ENCODE measurements at regions not wholly inside any gene's neighbourhood (a gene's known extent, or its start where the extent isn't known, plus 50 kb on each side); places are given as distances from the start of the nearest gene placed in this dataset.

DNA sequence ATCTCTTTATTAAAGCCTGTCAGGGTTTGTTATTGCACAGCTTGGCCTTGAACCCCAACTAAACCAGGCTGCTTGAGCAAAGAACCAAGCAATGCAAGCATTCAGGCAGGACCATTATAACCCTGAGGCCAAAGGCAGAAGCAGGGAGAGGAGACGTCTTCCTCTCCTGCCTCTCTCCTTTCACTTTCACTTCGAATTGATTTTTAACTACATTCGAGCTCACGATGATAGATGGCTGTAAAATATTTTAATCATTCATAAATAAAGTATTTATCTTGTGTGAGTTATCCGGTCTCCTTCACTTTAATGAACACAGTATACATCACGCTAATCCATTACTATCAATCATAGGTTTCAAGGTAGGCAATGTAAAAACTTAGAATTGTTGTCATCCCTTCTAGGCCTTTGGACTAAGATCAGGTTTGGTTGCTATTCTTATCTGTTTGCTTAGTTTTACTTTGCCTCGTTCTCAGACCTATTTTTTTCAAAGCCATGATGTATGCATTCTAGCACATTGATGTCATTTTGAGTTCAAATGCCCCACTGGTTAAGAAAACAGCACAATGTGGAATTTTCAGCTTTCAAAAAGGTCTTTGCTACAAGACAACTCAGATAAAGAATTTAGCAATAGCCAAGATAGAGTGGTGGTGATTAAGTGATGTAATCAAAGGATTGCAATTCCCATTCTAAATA, 480.2 kb upstream of the RUNX1 start:
- no peak for TF ChIP-seq CTCF (IDR thresholded peaks at IDR 0.05 in 4 of 5, conservative IDR thresholded peaks at IDR 0.05 in 1 of 5)
- no peak for TF ChIP-seq POLR2A (IDR thresholded peaks at IDR 0.05)
